ENCODE measurements at regions not wholly inside any gene's neighbourhood (a gene's known extent, or its start where the extent isn't known, plus 50 kb on each side); places are given as distances from the start of the nearest gene placed in this dataset.

DNA sequence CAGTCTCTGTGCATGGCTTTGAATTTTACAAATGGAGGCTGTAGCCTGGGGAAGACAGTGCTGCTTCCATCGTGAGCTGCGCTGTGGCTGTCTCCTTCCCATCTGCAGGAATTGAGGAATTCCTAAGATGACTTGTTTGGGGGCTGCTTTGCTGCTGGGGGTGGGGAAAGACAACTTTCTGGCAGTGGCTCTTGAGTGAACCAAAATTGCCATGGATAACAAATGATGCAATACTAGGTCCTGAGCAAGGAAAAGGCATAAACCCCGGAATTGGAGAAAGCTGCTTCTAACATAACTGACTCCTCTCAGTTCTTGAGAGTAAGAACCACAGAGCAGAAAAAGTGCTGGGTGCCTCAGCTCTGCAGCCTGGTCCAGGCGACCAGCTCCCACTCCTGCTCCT lies 245.0 kb upstream of the RPL38 start:
- H3K4me3 ChIP-seq: no peak overlapping the region
- intact Hi-C loops (cut with DNase I; ENCODE audit: low total_unique reads): no loop called here
- WGBS, 2 donors (ENCODE audit: low coverage in 1 of 2): 79 to 88% methylated on average over 1 to 4 of the region's 4 CpGs
- H3K36me3 ChIP-seq: no peaks in the 10 kb centered on the region
- DNase-seq: no peak
- H3K27ac ChIP-seq: no peak overlapping the region
- in situ Hi-C loops (cut with MboI; ENCODE audit: low pct_ligation_motif_present in 1 of 4, low pct_unique_long_range_greater_than_20kb in 1 of 4, low sequenced_read_pairs in 3 of 4): no loop called here
- no peaks in the 10 kb centered on the region for H3K27me3 ChIP-seq
- TF ChIP-seq EP300 (IDR thresholded peaks at IDR 0.05; ENCODE audit: low read depth) (no peak), POLR2A (IDR thresholded peaks at IDR 0.05) (no peak), POLR2AphosphoS5 (IDR thresholded peaks at IDR 0.05) (no peak)
- TF ChIP-seq, protein P1, sequence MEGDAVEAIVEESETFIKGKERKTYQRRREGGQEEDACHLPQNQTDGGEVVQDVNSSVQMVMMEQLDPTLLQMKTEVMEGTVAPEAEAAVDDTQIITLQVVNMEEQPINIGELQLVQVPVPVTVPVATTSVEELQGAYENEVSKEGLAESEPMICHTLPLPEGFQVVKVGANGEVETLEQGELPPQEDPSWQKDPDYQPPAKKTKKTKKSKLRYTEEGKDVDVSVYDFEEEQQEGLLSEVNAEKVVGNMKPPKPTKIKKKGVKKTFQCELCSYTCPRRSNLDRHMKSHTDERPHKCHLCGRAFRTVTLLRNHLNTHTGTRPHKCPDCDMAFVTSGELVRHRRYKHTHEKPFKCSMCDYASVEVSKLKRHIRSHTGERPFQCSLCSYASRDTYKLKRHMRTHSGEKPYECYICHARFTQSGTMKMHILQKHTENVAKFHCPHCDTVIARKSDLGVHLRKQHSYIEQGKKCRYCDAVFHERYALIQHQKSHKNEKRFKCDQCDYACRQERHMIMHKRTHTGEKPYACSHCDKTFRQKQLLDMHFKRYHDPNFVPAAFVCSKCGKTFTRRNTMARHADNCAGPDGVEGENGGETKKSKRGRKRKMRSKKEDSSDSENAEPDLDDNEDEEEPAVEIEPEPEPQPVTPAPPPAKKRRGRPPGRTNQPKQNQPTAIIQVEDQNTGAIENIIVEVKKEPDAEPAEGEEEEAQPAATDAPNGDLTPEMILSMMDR (IDR thresholded peaks at IDR 0.05): no peak
- peaks cover 0 to 20% (median 9%) of the 10 kb centered on the region in 4 donors for H3K4me1 ChIP-seq
- no peaks in the 10 kb centered on the region for H3K9me3 ChIP-seq

DNA sequence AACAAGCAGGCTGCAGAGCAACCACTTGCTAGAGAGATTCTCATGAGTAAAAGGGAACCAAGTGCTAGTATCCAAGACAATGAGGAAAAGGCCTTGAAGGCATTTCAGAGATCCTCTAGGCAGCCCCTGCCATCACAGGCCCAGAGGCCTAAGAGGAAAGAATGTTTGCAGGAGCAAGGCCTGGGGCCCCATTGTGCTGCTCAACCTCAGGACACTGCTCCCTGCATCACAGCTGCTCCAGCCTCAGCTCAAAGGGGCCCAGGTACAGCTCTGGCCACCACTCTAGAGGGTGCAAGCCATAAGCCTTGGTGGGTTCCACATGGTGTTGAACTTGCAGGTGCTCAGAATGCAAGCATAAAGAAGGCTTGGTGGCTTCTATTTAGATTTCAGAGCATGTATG lies 243.0 kb upstream of the RPL38 start:
- TF ChIP-seq, protein P1 (IDR thresholded peaks at IDR 0.05): no peak
- TF ChIP-seq POLR2AphosphoS5 (IDR thresholded peaks at IDR 0.05) (no peak), POLR2A (IDR thresholded peaks at IDR 0.05) (no peak)
- DNase-seq: no peak
- Histone ChIP-seq H3K4me1 (peaks cover 0 to 20% (median 9%) of the 10 kb centered on the region in 4 donors), H3K36me3 (no peaks in the 10 kb centered on the region), H3K4me3 (no peak overlapping the region), H3K9me3 (no peaks in the 10 kb centered on the region), H3K27me3 (no peaks in the 10 kb centered on the region), H3K27ac (no peak overlapping the region)
- in situ Hi-C loops (cut with MboI; ENCODE audit: low pct_ligation_motif_present in 1 of 4, low pct_unique_long_range_greater_than_20kb in 1 of 4, low sequenced_read_pairs in 3 of 4): no loop called here
- intact Hi-C loops (cut with DNase I; ENCODE audit: low total_unique reads): no loop called here

DNA sequence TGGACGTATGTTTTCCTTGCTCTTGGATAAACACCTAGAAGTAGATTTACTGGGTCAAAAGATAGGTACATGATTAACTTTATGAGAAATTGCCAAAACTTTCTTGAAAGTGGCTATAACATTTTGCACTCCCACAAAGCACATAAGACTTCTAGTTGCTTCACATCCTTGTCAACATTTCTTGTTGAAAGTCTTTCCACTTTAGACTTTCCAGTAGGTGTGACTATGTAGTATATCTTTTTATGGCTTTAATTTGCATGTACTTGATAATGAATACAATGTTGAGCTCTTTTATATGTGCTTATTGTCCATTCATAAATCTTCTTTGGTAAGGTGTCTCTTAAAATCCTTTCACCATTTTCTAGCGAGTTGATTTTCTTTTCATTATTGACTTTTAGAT lies 241.2 kb upstream of the RPL38 start:
- Histone ChIP-seq H3K4me3 (no peak overlapping the region), H3K9me3 (no peaks in the 10 kb centered on the region), H3K27ac (no peak overlapping the region), H3K4me1 (peaks cover 0 to 5% (median 1%) of the 10 kb centered on the region in 4 donors), H3K36me3 (no peaks in the 10 kb centered on the region), H3K27me3 (peaks cover 3% of the 10 kb centered on the region)
- in situ Hi-C loops (cut with MboI; ENCODE audit: low pct_ligation_motif_present in 1 of 4, low pct_unique_long_range_greater_than_20kb in 1 of 4, low sequenced_read_pairs in 3 of 4): no loop called here
- no peak for DNase-seq
- 34 to 44% methylated on average over 2 of the region's 2 CpGs for WGBS, 2 donors (ENCODE audit: low coverage in 1 of 2)
- TF ChIP-seq EP300 (IDR thresholded peaks at IDR 0.05; ENCODE audit: low read depth): no peak
- no peak for TF ChIP-seq POLR2A (IDR thresholded peaks at IDR 0.05)
- intact Hi-C loops (cut with DNase I; ENCODE audit: low total_unique reads): no loop called here

DNA sequence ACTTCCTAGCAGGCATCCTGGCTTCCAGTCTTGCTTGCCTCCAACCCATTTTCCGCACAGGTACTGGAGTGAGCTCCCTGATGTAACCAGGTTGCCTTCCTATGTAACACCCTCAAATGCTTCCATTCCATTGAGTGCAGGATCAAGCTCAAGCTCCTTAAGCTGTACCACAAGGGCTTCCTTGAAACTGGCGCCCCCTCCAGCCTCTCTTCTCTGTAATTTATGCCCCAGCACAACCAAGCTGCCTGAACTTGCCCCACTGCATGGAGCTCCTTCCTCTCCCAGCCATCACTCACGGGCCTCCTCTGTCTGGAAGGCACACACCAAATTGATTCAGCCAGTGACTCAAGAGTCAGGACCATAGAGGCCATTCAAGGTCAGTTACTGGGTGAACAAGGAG lies 234.8 kb upstream of the RPL38 start:
- Histone ChIP-seq H3K36me3 (no peaks in the 10 kb centered on the region), H3K4me3 (no peak overlapping the region), H3K9me3 (no peaks in the 10 kb centered on the region), H3K27me3 (peaks cover 41% of the 10 kb centered on the region), H3K27ac (no peak overlapping the region), H3K4me1 (no peaks in the 10 kb centered on the region)
- in situ Hi-C loops (cut with MboI; ENCODE audit: low pct_ligation_motif_present in 1 of 4, low pct_unique_long_range_greater_than_20kb in 1 of 4, low sequenced_read_pairs in 3 of 4): no loop called here
- DNase-seq: no peak
- 67 to 73% methylated on average over 1 to 3 of the region's 3 CpGs for WGBS, 2 donors (ENCODE audit: low coverage in 1 of 2)
- TF ChIP-seq EP300 (IDR thresholded peaks at IDR 0.05; ENCODE audit: low read depth): no peak
- TF ChIP-seq, protein P1 (IDR thresholded peaks at IDR 0.05): no peak
- TF ChIP-seq POLR2A (IDR thresholded peaks at IDR 0.05): no peak
- TF ChIP-seq POLR2AphosphoS5 (IDR thresholded peaks at IDR 0.05): no peak
- intact Hi-C loops (cut with DNase I; ENCODE audit: low total_unique reads): no loop called here

DNA sequence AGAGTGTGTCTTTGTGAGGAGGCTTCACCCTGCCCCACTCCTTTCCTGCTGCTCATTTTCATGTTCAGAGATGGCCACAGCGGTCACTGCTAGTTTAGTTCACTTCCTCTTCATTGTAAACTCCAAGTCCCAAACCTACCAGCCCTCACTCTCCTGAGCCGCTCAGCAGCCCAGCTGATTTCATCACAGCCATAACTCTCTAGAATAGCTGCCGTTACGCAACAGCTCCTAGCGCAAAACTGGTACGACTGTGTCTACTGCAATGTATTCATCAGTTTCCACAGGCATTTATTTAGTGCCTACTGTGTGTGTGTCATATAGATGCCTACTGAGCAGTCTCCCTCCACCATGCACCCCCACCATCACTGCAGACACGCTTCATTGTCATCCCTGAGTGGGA lies 233.5 kb upstream of the RPL38 start:
- no peaks in the 10 kb centered on the region for H3K36me3 ChIP-seq
- no peaks in the 10 kb centered on the region for H3K4me1 ChIP-seq
- peak; percentile 22 for DNase-seq
- peaks cover 41% of the 10 kb centered on the region for H3K27me3 ChIP-seq
- TF ChIP-seq POLR2A (IDR thresholded peaks at IDR 0.05) (no peak), POLR2AphosphoS5 (IDR thresholded peaks at IDR 0.05) (no peak), EP300 (IDR thresholded peaks at IDR 0.05; ENCODE audit: low read depth) (no peak)
- TF ChIP-seq, protein P1 (IDR thresholded peaks at IDR 0.05): no peak
- WGBS, 2 donors (ENCODE audit: low coverage in 1 of 2): 67% methylated on average over 7 of the region's 7 CpGs; no CpG with 5 or more reads in 1 of the 2 donors
- H3K4me3 ChIP-seq: no peak overlapping the region
- intact Hi-C loops (cut with DNase I; ENCODE audit: low total_unique reads): no loop called here
- in situ Hi-C loops (cut with MboI; ENCODE audit: low pct_ligation_motif_present in 1 of 4, low pct_unique_long_range_greater_than_20kb in 1 of 4, low sequenced_read_pairs in 3 of 4): no loop called here
- H3K9me3 ChIP-seq: no peaks in the 10 kb centered on the region
- H3K27ac ChIP-seq: no peak overlapping the region

Measured in transverse colon (tissue), 4 donors.